SK-N-SH (cell line): ENCODE measurements at regions not wholly inside any gene's neighbourhood (a gene's known extent, or its start where the extent isn't known, plus 50 kb on each side); places are given as distances from the start of the nearest gene placed in this dataset.

ENCODE experiments used
- CTCF ChIA-PET: fragments of 300-600, 350-600 bp; formaldehyde crosslinking; extraction: SDS; loops from one replicate; lab custom pipeline; 2021; lab: Yijun Ruan, JAX
- POLR2A ChIA-PET: fragments of 350-600 bp; sonication (Branson Sonifier 250); formaldehyde crosslinking; extraction: SDS; loops from one replicate; lab custom pipeline; 2020; ENCODE audit warnings: antibody characterized with exemption, inconsistent platforms; lab: Yijun Ruan, JAX
- DNase-seq: peaks from one replicate; pipeline ENCODE4 v3.0.0; 2012
- H2AFZ ChIP-seq: fragments of 200-600 bp; sonication (generic); 2 replicates; pipeline ENCODE4 v1.8.1; 2016; ENCODE audit warnings: antibody characterized with exemption, mild to moderate bottlenecking, low read depth
- H3F3A ChIP-seq: fragments of 200-600 bp; sonication (generic); replicated peaks from 2 replicates; pipeline ENCODE3; 2016; ENCODE audit warnings: antibody characterized with exemption, mild to moderate bottlenecking; ENCODE audit not compliant: insufficient read depth
- H3K27ac ChIP-seq, 2 experiments: fragments of 200-500 bp in 1 of 2; fragments of 200-600 bp in 1 of 2; sonication (Bioruptor generic) in 1 of 2; sonication (generic), shearing (Covaris generic) in 1 of 2; 2 replicates each; pipeline versions ENCODE4 v1.5.1 to v1.6.1; 2014 to 2016; ENCODE audit warnings: low read depth in 2 of 2, inconsistent platforms in 1 of 2, low read length in 1 of 2, mild to moderate bottlenecking in 1 of 2, mixed read lengths in 1 of 2
- H3K27me3 ChIP-seq: fragments of 200-600 bp; sonication (generic), shearing (Covaris generic); 2 replicates; pipeline ENCODE4 v1.6.1; 2016; ENCODE audit warnings: mixed run types; ENCODE audit not compliant: insufficient read depth
- H3K36me3 ChIP-seq, 2 experiments: fragments of 200-500 bp in 1 of 2; fragments of 200-600 bp in 1 of 2; sonication (Bioruptor generic) in 1 of 2; sonication (generic) in 1 of 2; replicated peaks in 1 of 2; 2 replicates each; pipeline versions ENCODE3 to v1.5.1; 2014 to 2016; ENCODE audit warnings: low read length in 1 of 2, mild to moderate bottlenecking in 1 of 2; ENCODE audit not compliant: insufficient read depth in 2 of 2, control insufficient read depth in 1 of 2
- H3K4me1 ChIP-seq, 2 experiments: fragments of 200-500 bp in 1 of 2; fragments of 200-600 bp in 1 of 2; sonication (Bioruptor generic) in 1 of 2; sonication (generic), shearing (Covaris generic) in 1 of 2; 2 replicates each; pipeline versions ENCODE4 v1.5.1 to v1.6.1; 2014 to 2016; ENCODE audit warnings: low read depth in 1 of 2, low read length in 1 of 2, mixed run types in 1 of 2; ENCODE audit not compliant: insufficient read depth in 2 of 2, control insufficient read depth in 1 of 2
- H3K4me2 ChIP-seq: fragments of 200-600 bp; sonication (generic), shearing (Covaris generic); 2 replicates; pipeline ENCODE4 v1.6.1; 2017; ENCODE audit warnings: mixed run types
- H3K4me3 ChIP-seq, 2 experiments: fragments of 200-500 bp in 1 of 2; fragments of 200-600 bp in 1 of 2; sonication (Bioruptor generic) in 1 of 2; sonication (generic), shearing (Covaris generic) in 1 of 2; 2 replicates each; pipeline versions ENCODE4 v1.5.1 to v1.8.1; 2014 to 2016; ENCODE audit warnings: low read depth in 2 of 2, inconsistent platforms in 1 of 2, low read length in 1 of 2, mild to moderate bottlenecking in 1 of 2, mixed read lengths in 1 of 2, moderate library complexity in 1 of 2
- H3K79me2 ChIP-seq: fragments of 200-600 bp; sonication (generic); 2 replicates; pipeline ENCODE4 v1.8.1; 2017; ENCODE audit warnings: mild to moderate bottlenecking; ENCODE audit not compliant: insufficient read depth
- H3K9ac ChIP-seq: fragments of 200-600 bp; sonication (generic); 2 replicates; pipeline ENCODE4 v1.6.1; 2017; ENCODE audit warnings: mixed run types
- H3K9me2 ChIP-seq: fragments of 200-600 bp; sonication (generic); 2 replicates; pipeline ENCODE4 v1.6.1; 2017; ENCODE audit warnings: mixed run types
- H3K9me3 ChIP-seq: fragments of 200-600 bp; sonication (generic); 2 replicates; pipeline ENCODE4 v1.6.1; 2017; ENCODE audit warnings: mixed run types, mild to moderate bottlenecking, moderate library complexity
- H4K20me1 ChIP-seq: fragments of 200-600 bp; sonication (generic); 2 replicates; pipeline ENCODE4 v1.6.1; 2017; ENCODE audit warnings: mild to moderate bottlenecking, mixed run types; ENCODE audit not compliant: insufficient read depth
- CHD2 ChIP-seq: fragments of 150-350 bp; IDR thresholded peaks from 2 replicates; pipeline ENCODE4 v1.6.1; 2018; ENCODE audit warnings: low read length; ENCODE audit not compliant: partially characterized antibody
- CTCF ChIP-seq: fragments of 200-600 bp; sonication (generic); IDR thresholded peaks from 2 replicates; pipeline ENCODE4 v1.6.1; 2017; ENCODE audit warnings: antibody characterized with exemption, mild to moderate bottlenecking, moderate library complexity
- EP300 ChIP-seq, 2 experiments: IDR thresholded peaks; 2 replicates each; pipeline versions ENCODE4 v1.4.0 to v1.6.1; 2012; ENCODE audit warnings: borderline replicate concordance in 1 of 2, low read depth in 1 of 2, low read length in 1 of 2
- FOSL2 ChIP-seq: IDR thresholded peaks from 2 replicates; pipeline ENCODE4 v1.4.0; 2012; ENCODE audit warnings: low read depth, mild to moderate bottlenecking, moderate library complexity, borderline replicate concordance
- FOXJ3 ChIP-seq: sonication (generic); formaldehyde crosslinking; IDR thresholded peaks from 2 replicates; pipeline ENCODE4 v1.5.1; 2020; ENCODE audit warnings: mild to moderate bottlenecking, missing genetic modification reagents
- NFIC ChIP-seq: IDR thresholded peaks from 2 replicates; pipeline ENCODE4 v1.4.0; 2012; ENCODE audit warnings: borderline replicate concordance
- PBX3 ChIP-seq: IDR thresholded peaks from 2 replicates; pipeline ENCODE4; 2012
- RFX5 ChIP-seq: IDR thresholded peaks from 2 replicates; pipeline ENCODE4 v1.6.1; 2012; ENCODE audit warnings: mild to moderate bottlenecking, improper control_type of control experiment, low read length
- RXRA ChIP-seq: IDR thresholded peaks from 2 replicates; pipeline ENCODE4 v1.4.0; 2012; ENCODE audit warnings: low read depth, mild to moderate bottlenecking, borderline replicate concordance
- SMC3 ChIP-seq: IDR thresholded peaks from 2 replicates; pipeline ENCODE4 v1.6.1; 2012; ENCODE audit warnings: low read depth, low read length, improper control_type of control experiment
- TEAD4 ChIP-seq: IDR thresholded peaks from 2 replicates; pipeline ENCODE4 v1.4.0; 2012; ENCODE audit warnings: mild to moderate bottlenecking, borderline replicate concordance; ENCODE audit not compliant: insufficient read depth
- USF1 ChIP-seq: IDR thresholded peaks from 2 replicates; pipeline ENCODE4 v1.4.0; 2012; ENCODE audit warnings: low read depth, borderline replicate concordance
- USF2 ChIP-seq: fragments of 150-350 bp; IDR thresholded peaks from 2 replicates; pipeline ENCODE4 v1.6.1; 2017; ENCODE audit warnings: antibody characterized with exemption, low read length, low read depth, borderline replicate concordance
- ZBTB33 ChIP-seq: IDR thresholded peaks from 2 replicates; pipeline ENCODE4 v1.4.0; 2012; ENCODE audit warnings: low read depth, borderline replicate concordance
- WGBS: methylation state at CpG from one replicate; pipeline ENCODE4 v1.1.6; 2017; ENCODE audit warnings: low lambda C conversion rate; 5-methylcytosine and 5-hydroxymethylcytosine counted together

GRCh38 chr20:52469128-52469527 is 277.5 kb upstream of the ZFP64 start:
- no peak overlapping the region for H3K27ac ChIP-seq
- TF ChIP-seq RXRA (no peak), PBX3 (no peak), CTCF (0 out of 2 replicates have a peak, but pooled peaks have one; percentile 11), USF1 (no peak)
- CTCF ChIA-PET: interaction anchor here (1.4 kb wide), 1 partner anchor 9 kb away, joined by 3 read pairs; no protein-coding TSS in a partner anchor
- POLR2A ChIA-PET: no interaction called here
- H3K4me3 ChIP-seq: no peak overlapping the region
- H2AFZ ChIP-seq: no peak overlapping the region
- no peaks in the 10 kb centered on the region for H3K9me3 ChIP-seq
- WGBS: 47% methylated on average over 9 of the region's 9 CpGs
- H3K79me2 ChIP-seq: no peaks in the 10 kb centered on the region
- H3K9me2 ChIP-seq: no peaks in the 10 kb centered on the region
- no peaks in the 10 kb centered on the region for H3K27me3 ChIP-seq
- no peaks in the 10 kb centered on the region; a peak in 1 of 4 replicates for H3K4me1 ChIP-seq
- no peaks in the 10 kb centered on the region for H3F3A ChIP-seq
- no peaks in the 10 kb centered on the region for H3K36me3 ChIP-seq
- no peak for DNase-seq
- H3K4me2 ChIP-seq: no peak overlapping the region
- H3K9ac ChIP-seq: no peak overlapping the region
- no peaks in the 10 kb centered on the region for H4K20me1 ChIP-seq

- H3K27me3 ChIP-seq: no peaks in the 10 kb centered on the region
- TF ChIP-seq USF1 (no peak), ZBTB33 (no peak), FOXJ3 (no peak), CHD2 (no peak), RFX5 (no peak), USF2 (no peak), NFIC (no peak), FOSL2 (no peak), SMC3 (no peak), EP300 (IDR thresholded peaks at IDR 0.05; ENCODE audit: borderline replicate concordance in 1 of 2, low read depth in 1 of 2, low read length in 1 of 2) (no peak), TEAD4 (no peak)
- H3K4me1 ChIP-seq: peaks cover 0 to 3% of the 10 kb centered on the region in 2 experiments; a peak in 1 of 4 replicates
- H4K20me1 ChIP-seq: no peaks in the 10 kb centered on the region
- no peak overlapping the region for H2AFZ ChIP-seq
- no peaks in the 10 kb centered on the region for H3K9me2 ChIP-seq
- H3K36me3 ChIP-seq: no peaks in the 10 kb centered on the region
- no peak overlapping the region for H3K27ac ChIP-seq
- H3K4me3 ChIP-seq: no peak overlapping the region
- no peaks in the 10 kb centered on the region for H3K9me3 ChIP-seq
- CTCF ChIA-PET: no interaction called here
- DNase-seq: no peak
- no peak overlapping the region for H3K4me2 ChIP-seq
- H3F3A ChIP-seq: no peaks in the 10 kb centered on the region
- H3K79me2 ChIP-seq: no peaks in the 10 kb centered on the region
- POLR2A ChIA-PET: no interaction called here
- WGBS: 44% methylated on average over 6 of the region's 6 CpGs
- H3K9ac ChIP-seq: no peak overlapping the region
Observed at GRCh38 chr20:52465991-52466390, 274.4 kb upstream of the ZFP64 start.
